Peyer's patch (tissue), 4 donors: ENCODE measurements at regions not wholly inside any gene's neighbourhood (a gene's known extent, or its start where the extent isn't known, plus 50 kb on each side); places are given as distances from the start of the nearest gene placed in this dataset.

Experiments
- POLR2A ChIP-seq, 2 donors: fragments of 450-650 bp; IDR thresholded peaks; one replicate each; pipeline ENCODE4 v1.5.1; 2017; ENCODE audit warnings: antibody characterized with exemption in 2 of 2, mild to moderate bottlenecking in 2 of 2, moderate library complexity in 2 of 2
- TF ChIP-seq, protein P1 (sequence below), 6 experiments: fragments of 450-650 bp in 4 of 6; fragments of 200-600 bp in 2 of 6; sonication (generic) in 1 of 6; IDR thresholded peaks; one replicate each; pipeline ENCODE4 v1.5.1; 2017 to 2019; ENCODE audit warnings: antibody characterized with exemption in 6 of 6, mild to moderate bottlenecking in 3 of 6, moderate library complexity in 1 of 6

GRCh38 chr12:58528271-58528670 lies 392.0 kb downstream of the LRIG3 start:
- TF ChIP-seq, protein P1, sequence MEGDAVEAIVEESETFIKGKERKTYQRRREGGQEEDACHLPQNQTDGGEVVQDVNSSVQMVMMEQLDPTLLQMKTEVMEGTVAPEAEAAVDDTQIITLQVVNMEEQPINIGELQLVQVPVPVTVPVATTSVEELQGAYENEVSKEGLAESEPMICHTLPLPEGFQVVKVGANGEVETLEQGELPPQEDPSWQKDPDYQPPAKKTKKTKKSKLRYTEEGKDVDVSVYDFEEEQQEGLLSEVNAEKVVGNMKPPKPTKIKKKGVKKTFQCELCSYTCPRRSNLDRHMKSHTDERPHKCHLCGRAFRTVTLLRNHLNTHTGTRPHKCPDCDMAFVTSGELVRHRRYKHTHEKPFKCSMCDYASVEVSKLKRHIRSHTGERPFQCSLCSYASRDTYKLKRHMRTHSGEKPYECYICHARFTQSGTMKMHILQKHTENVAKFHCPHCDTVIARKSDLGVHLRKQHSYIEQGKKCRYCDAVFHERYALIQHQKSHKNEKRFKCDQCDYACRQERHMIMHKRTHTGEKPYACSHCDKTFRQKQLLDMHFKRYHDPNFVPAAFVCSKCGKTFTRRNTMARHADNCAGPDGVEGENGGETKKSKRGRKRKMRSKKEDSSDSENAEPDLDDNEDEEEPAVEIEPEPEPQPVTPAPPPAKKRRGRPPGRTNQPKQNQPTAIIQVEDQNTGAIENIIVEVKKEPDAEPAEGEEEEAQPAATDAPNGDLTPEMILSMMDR (IDR thresholded peaks at IDR 0.05): no peak
- no peak for TF ChIP-seq POLR2A (IDR thresholded peaks at IDR 0.05)
